HG03108 (cell line): ENCODE measurements at regions not wholly inside any gene's neighbourhood (a gene's known extent, or its start where the extent isn't known, plus 50 kb on each side); places are given as distances from the start of the nearest gene placed in this dataset.
"Not testable (repeated sequence)": the region's sequence is repeated elsewhere in the genome, so short reads cannot be mapped to it uniquely, and the experiment has no call there.

Source experiments
- ATAC-seq: cut with Tn5 transposase; IDR thresholded peaks from one replicate; pipeline ENCODE4 v1.9.1; 2021; ENCODE audit warnings: moderate library complexity; ENCODE audit not compliant: unreplicated experiment

DNA sequence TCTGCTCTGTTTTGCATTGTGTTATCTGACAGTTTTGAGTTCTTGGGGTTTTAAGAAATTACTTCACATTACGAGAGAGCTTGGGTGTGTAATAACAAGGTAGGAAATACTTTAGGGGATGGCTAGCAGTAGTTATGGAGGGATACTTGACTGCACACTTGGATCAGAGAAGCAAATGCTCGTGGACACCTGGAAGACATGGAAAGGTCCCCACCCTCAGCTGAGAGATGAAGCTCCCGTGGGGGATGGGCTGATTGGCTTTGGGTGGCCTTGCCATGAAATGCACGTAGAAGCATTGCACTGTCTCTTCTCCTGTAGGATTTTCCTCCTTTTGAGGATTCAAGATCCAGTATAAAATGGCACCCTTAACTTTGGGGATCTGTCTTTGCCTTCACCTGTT lies 61.5 kb upstream of the UNC93A start:
- ATAC-seq, result no peak

DNA sequence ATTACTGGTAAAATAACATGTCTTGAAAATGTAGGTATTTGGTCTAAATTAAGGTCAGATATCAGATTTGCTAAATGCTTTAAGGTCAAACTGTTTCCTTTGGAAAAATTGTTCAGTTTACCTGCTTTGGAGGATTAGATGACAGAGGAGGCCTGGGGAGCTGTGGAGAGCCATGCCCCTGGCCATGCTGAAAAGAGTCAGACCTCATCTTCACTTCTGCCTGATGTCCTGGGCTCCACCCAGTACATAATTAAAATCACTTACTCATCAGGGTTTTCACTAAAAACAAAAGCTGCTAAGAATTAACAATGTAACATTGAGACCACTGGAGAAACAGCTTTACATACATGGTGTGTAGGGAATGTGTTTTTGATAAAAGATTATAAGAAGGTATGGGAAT lies 60.8 kb upstream of the UNC93A start:
- ATAC-seq, result no peak

DNA sequence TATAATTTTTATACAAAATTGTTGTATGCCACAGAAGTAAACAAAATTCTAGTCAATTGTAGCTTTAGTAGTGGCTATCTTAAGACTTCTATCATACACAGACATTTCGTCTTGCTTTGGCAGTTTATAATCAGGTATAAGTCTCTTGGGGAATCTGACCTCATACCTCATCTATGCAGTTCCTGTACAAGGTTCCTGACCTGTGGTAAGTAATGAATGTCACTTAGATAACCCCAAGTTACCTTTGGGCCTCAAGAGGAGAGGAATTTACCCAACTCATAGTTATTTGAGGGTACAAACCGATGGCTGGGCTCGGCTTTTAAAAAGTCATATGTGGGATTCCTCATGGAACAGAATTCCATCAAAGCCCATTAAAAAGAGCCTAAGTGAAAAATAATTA lies 58.8 kb upstream of the UNC93A start:
- ATAC-seq, result no peak

DNA sequence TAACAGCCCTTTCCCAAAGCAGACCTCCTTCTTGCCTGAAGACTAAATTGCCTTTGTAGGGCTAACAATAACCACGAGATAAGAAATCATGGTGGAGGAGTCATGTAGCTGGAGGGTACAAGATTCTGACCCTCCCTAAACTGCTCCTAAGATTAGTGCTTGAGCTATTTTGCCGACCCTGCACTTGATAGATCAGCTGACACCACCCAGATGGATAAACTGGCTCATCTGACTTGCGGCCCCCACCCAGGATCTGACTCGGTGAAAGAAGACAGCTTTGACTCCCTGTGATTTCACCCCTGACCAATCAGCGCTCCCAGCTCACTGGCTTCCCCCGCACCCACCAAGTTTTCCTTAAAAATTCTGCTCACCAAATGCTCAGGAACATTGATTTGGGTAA lies 57.6 kb upstream of the UNC93A start:
- ATAC-seq, result no peak

DNA sequence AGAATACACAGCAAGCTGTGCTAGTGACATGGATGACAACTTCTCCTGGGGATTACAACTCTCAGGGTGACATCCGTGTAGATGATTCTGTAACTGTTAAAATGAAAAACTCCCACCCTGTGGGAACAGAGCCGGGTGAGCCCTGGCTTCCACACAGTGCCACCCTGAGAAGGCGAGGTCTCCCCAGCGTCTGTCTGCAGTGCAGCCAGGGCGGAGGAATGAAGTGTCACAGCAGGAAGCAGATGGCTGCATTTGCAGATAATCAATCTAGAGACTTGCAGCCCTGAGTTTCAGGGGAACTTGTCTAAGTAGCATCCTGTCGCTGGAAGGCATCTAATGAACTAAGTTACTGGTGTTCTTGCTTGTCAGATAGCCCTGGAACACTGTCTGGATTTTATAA lies 56.5 kb upstream of the UNC93A start:
- not testable (repeated sequence) for ATAC-seq

DNA sequence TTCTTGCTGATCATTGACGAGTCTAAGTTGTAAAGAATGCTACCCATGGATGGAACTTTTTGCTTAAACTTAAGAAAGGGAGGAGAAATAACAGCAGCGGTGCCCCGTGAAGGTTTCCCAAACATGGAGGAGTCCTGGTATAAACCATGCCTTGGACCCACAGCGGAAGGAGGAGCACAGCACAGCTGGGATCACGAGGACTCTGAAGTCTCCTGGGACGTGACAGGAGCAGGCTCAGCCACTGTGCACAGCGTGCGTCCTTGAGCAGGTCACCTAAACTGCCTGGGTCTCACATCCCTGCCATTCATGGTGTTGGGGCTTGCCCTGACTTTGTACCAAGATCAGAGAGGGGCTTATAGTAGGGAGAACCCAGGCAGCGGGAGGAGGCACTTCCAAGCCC lies 56.1 kb upstream of the UNC93A start:
- no peak for ATAC-seq

DNA sequence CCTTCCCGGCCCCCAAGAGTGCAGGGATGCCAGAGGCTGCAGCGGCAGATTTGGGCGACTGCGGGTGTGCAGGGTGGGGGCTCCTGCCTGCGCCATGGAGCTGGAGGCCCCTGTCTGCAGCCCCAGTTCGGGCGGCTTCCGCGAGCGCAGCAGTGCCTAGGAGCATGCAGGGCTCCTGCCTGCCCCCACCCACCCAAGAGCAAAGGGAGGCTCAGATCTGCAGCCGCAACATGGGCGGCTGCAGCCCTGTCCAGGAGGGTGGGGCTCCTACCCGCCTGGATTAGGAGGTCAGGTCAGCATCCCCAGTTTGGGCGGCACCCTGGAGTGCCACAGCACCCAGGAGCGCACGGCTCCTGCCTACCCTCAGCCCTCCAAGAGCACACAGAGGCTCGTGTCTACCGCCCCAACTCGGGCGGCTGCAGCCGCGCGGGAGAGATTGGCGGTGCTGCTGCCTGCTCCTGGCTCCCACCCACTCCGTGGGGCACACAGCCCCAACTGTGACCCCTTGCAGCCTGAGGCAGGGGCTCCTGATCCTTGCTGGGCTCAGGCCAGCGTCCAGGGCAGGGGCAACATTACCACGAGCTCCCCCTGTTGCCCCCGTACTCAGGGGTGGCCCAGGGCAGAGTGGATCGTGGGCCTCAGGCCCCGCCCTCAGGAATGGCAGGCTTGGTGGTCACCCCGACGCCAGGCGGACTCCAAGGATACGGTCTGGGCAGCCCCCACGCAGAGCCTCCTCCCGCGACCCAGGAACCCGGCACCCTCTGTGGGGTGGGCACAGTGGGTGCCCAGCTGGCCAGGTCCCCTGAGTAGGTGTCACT lies 55.5 kb upstream of the UNC93A start:
- no peak for ATAC-seq

DNA sequence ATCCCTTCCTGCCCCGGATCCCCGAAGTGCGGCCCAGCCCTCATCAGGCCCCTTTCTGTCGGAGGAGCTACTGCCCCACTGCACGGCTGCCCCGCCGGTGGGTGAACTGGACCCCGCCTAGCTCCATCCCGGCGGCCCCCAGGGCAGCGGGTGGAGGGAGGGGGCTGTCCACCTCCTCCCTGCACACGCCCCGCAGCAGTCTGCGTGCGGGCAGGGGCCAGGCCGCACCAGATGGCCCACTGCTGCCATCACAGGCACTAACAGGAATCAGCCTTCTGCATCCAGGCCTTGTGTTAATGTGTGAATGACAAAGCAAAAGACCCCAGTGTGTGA lies 54.9 kb upstream of the UNC93A start:
- ATAC-seq, result no peak

DNA sequence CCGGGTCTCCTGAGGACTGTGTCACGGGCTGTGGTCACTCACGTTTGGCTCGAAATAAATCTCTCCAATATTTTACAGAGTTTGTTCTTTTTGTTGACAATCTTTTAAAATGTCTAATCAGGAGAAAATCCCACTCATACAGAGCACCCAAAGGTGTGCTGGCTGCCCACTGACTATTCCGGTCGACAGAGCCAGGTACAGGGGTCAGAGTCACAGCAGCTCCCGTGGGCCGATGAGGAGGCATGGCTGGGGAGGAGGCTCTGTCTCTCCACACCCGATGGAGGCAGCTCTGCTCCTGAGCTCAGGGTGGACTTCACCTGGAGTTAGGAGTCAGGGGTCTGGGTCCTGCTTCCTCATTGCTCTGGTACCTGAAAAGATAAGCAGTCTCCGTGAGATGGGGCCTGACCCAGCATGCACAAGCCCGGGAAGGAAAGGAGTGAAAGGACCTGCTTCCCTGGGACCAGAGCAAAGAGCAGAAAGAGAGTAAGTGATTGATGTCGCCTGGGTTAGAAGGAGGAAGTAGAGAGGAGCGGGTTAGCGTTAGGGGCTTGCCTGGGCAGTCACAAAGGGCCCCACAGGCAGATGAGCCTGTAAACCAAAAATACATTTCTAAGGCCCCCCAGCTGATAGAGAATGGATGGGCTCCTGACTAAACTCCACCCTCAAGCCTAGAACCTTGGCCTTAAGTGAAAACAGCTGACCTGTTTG lies 53.5 kb upstream of the UNC93A start:
- ATAC-seq, result no peak

DNA sequence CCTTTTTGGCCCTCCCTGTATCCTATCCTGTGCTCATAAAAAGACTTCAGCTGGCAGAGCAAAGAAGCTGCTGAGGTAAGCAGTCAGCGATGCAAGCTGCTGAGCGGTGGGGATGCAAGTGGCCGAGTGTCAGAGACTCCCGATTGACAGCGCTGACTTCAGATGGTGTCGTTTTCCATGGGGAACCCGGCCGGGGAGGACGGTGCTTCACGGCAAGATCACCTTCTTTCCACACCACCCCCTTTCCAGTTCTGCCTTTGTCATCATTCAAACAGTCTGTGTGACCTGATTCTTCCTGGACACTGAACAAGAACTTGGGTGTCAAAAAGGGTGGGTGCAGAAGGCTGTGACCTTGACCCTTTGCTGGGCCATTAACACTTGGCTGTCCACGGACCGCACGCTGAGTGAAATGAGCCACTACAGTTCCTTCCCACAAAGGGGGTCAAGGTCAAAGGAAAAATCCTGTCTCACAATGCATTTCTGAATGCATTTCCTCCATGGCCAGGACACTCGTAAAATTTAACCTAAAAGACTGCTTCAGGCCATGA lies 52.9 kb upstream of the UNC93A start:
- ATAC-seq, result no peak

DNA sequence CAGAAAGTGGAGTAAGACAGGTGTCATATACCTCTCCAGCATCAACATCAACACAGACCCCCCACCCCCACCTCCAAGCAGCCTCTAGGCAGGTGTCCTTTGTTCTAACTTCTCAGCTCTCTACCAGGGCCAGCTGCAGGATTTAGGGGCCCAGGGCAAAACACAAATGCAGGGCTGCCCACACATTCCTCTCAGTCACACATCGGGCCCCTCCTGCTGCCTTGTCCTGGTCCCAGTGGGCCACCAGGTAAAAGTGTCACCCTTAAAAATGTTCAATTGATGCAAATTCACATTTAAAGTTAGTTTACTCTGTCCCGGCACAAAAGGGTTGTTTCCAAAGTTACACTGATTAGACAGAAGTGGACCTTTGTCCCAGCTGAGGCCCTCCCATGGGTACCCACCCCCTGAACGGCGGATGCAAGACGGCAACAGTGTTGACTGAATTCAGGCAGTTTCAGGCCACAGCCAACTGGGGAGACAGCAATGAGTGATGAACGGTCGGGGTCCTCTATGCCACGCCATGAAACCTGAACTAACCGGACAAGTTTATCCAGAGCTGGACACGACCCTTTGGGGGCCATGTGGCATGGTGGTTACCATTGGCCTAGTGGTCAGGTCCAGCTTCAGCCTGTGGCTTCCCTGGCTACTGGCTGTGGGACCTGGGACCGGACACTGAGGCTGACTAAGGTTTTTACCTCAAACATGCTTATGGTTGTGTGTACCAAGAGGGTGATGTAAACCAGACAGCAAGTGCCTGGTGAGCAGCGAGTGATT lies 52.2 kb upstream of the UNC93A start:
- ATAC-seq, result no peak

DNA sequence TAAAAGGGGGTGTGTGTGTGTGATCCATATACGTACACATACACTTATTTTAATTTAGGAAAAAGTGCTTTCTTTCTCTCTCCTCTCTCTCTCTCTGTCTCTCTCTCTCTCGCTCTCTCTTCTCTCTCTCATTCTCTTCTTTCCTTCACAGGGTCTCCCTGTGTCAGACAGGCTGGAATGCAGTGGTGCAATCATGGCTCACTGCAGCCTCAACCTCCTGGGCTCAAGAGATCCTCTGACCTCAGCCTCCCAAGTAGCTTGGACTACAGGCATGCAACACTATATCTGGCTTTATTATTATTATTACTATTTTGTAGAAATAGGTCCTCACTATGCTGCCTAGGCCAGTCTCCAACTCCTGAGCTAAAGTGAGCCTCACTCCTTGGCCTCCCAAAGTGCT lies 51.6 kb upstream of the UNC93A start:
- ATAC-seq, result not testable (repeated sequence)

DNA sequence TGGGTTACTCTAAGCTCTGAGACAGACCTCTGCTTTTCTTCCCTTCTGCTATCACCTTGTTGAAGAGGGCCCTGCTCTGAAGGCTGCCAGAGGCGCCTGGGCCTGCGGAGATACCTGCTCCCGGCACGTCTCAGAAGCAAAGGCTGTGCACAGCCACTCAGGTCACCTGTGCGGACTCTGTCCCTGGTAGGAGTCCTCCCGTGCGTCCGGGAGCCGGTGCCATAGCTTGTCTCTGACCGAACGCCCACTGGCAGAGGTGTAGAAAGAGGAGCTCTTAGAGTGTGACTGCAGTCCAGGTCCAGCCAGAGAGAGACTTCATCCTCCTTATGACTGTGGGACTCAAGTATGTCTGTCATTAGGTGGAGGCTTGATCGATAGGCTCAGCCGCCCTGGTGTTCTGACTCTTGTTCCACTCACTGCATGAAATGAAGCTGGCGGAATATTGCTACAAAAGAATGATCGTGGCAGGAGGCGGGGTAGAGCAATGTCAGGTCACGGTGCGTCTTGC lies 51.0 kb upstream of the UNC93A start:
- ATAC-seq, result no peak
